Kidney capillary endothelial cell (primary cell): ENCODE measurements at regions not wholly inside any gene's neighbourhood (a gene's known extent, or its start where the extent isn't known, plus 50 kb on each side); places are given as distances from the start of the nearest gene placed in this dataset.
A peak's percentile ranks its signal among the peaks of the same experiment; 100 is the strongest.

Experiments
- DNase-seq: peaks from one replicate; pipeline ENCODE4 v3.0.0-alpha.2; 2018; ENCODE audit warnings: low spot score

- DNase-seq, result no peak
Measured at GRCh38 chr5:54852007-54852406, 133.4 kb downstream of the ESM1 start.

GRCh38 chr5:54851449-54851848 lies 133.9 kb downstream of the ESM1 start:
- no peak for DNase-seq

- DNase-seq, result no peak
Measured at GRCh38 chr5:54848581-54848980, 136.8 kb downstream of the ESM1 start.

- DNase-seq, result peak; percentile 43
Measured at GRCh38 chr5:54845567-54845941, 139.8 kb downstream of the ESM1 start.

GRCh38 chr5:54844905-54845566 lies 140.4 kb downstream of the ESM1 start:
- DNase-seq, result peak; percentile 66

GRCh38 chr5:54844266-54844665 lies 141.1 kb downstream of the ESM1 start:
- DNase-seq, result no peak

GRCh38 chr5:54841481-54841880 lies 143.9 kb downstream of the ESM1 start:
- no peak for DNase-seq

- no peak for DNase-seq
Measured at GRCh38 chr5:54838843-54839242, 146.6 kb downstream of the ESM1 start.

- DNase-seq, result no peak
Measured at GRCh38 chr5:54837981-54838380, 147.4 kb downstream of the ESM1 start.

- no peak for DNase-seq
Measured at GRCh38 chr5:54837093-54837492, 148.3 kb downstream of the ESM1 start.

GRCh38 chr5:54835647-54836046 lies 149.7 kb downstream of the ESM1 start:
- no peak for DNase-seq

GRCh38 chr5:54834121-54834842 lies 151.1 kb downstream of the ESM1 start:
- DNase-seq, result no peak

- no peak for DNase-seq
Measured at GRCh38 chr5:54833590-54833989, 151.8 kb downstream of the ESM1 start.

GRCh38 chr5:54832858-54833257 lies 152.5 kb downstream of the ESM1 start:
- DNase-seq, result no peak

GRCh38 chr5:54832045-54832444 lies 153.3 kb downstream of the ESM1 start:
- no peak for DNase-seq

GRCh38 chr5:54831233-54831632 lies 154.2 kb downstream of the ESM1 start:
- no peak for DNase-seq

- no peak for DNase-seq
Measured at GRCh38 chr5:54829676-54830535, 155.5 kb downstream of the ESM1 start.

GRCh38 chr5:54829102-54829501 lies 156.3 kb downstream of the ESM1 start:
- DNase-seq, result no peak

GRCh38 chr5:54828151-54828550 lies 157.2 kb downstream of the ESM1 start:
- DNase-seq, result no peak

GRCh38 chr5:54825005-54825404 lies 160.4 kb downstream of the ESM1 start:
- no peak for DNase-seq

GRCh38 chr5:54823006-54823405 lies 162.4 kb downstream of the ESM1 start:
- DNase-seq, result no peak

- no peak for DNase-seq
Measured at GRCh38 chr5:54822324-54822687, 163.1 kb downstream of the ESM1 start.
